ENCODE measurements at regions not wholly inside any gene's neighbourhood (a gene's known extent, or its start where the extent isn't known, plus 50 kb on each side); places are given as distances from the start of the nearest gene placed in this dataset.
"Not testable (repeated sequence)": the region's sequence is repeated elsewhere in the genome, so short reads cannot be mapped to it uniquely, and the experiment has no call there.

GRCh38 chr12:114500775-114501473 is 95.0 kb upstream of the TBX5 start:
- no peak for FAIRE-seq

- FAIRE-seq = no peak
Measured at GRCh38 chr12:114500131-114500530, 94.2 kb upstream of the TBX5 start.

- no peak for FAIRE-seq
Measured at GRCh38 chr12:114499338-114499737, 93.4 kb upstream of the TBX5 start.

GRCh38 chr12:114491916-114492315 is 86.0 kb upstream of the TBX5 start:
- no peak for FAIRE-seq

GRCh38 chr12:114484822-114485459 is 79.0 kb upstream of the TBX5 start:
- not testable (repeated sequence) for FAIRE-seq

- no peak for FAIRE-seq
Measured at GRCh38 chr12:114483996-114484395, 78.1 kb upstream of the TBX5 start.

GRCh38 chr12:114481200-114481535 is 75.2 kb upstream of the TBX5 start:
- FAIRE-seq = no peak

GRCh38 chr12:114480337-114481199 is 74.6 kb upstream of the TBX5 start:
- no peak for FAIRE-seq

- no peak for FAIRE-seq
Measured at GRCh38 chr12:114479831-114480230, 73.9 kb upstream of the TBX5 start.

GRCh38 chr12:114478865-114479264 is 72.9 kb upstream of the TBX5 start:
- no peak for FAIRE-seq

GRCh38 chr12:114477989-114478395 is 72.0 kb upstream of the TBX5 start:
- FAIRE-seq = no peak

- FAIRE-seq = no peak
Measured at GRCh38 chr12:114476159-114476558, 70.2 kb upstream of the TBX5 start.

GRCh38 chr12:114473717-114474116 is 67.8 kb upstream of the TBX5 start:
- no peak for FAIRE-seq

- no peak for FAIRE-seq
Measured at GRCh38 chr12:114473018-114473417, 67.1 kb upstream of the TBX5 start.

GRCh38 chr12:114457620-114458019 is 51.7 kb upstream of the TBX5 start:
- FAIRE-seq = no peak
